ENCODE measurements at regions not wholly inside any gene's neighbourhood (a gene's known extent, or its start where the extent isn't known, plus 50 kb on each side); places are given as distances from the start of the nearest gene placed in this dataset.

- H3K9ac ChIP-seq (replicated peaks; ENCODE audit: extremely low read depth, insufficient read depth, low read length) = no peak overlapping the region
- no peaks in the 10 kb centered on the region for H3K79me2 ChIP-seq (ENCODE audit: control insufficient read depth, insufficient read depth, low read length)
- intact Hi-C loops (cut with micrococcal nuclease) = no loop called here
- FAIRE-seq (no peak), DNase-seq (ENCODE audit: low read depth, low spot score) (no peak)
- no peak overlapping the region for H3K27ac ChIP-seq (ENCODE audit: insufficient read depth, low read depth, low read length)
- TF ChIP-seq MYC (IDR thresholded peaks at IDR 0.05; ENCODE audit: low read depth, low read length) (no peak), EZH2 (IDR thresholded peaks at IDR 0.05; ENCODE audit: borderline replicate concordance, low read depth, low read length, severe bottlenecking) (no peak)
- H3K36me3 ChIP-seq (ENCODE audit: control insufficient read depth in 2 of 2, extremely low read depth in 1 of 2, insufficient read depth in 2 of 2, low read length in 2 of 2) = no peaks in the 10 kb centered on the region
- no peaks in the 10 kb centered on the region for H3K27me3 ChIP-seq (ENCODE audit: control insufficient read depth in 2 of 2, insufficient read depth in 2 of 2, low read length in 2 of 2)
- CTCF ChIA-PET = no interaction called here
- H3K4me3 ChIP-seq (replicated peaks in 1 of 3; ENCODE audit: insufficient read depth in 1 of 3, low read depth in 1 of 3, low read length in 3 of 3) = no peak overlapping the region
- POLR2A ChIA-PET = no interaction called here
- no peaks in the 10 kb centered on the region for H3K9me3 ChIP-seq (replicated peaks; ENCODE audit: control insufficient read depth, insufficient read depth, low read length)
- H3K9me1 ChIP-seq (replicated peaks; ENCODE audit: control insufficient read depth, extremely low read depth, insufficient read depth, low read length) = no peaks in the 10 kb centered on the region
- H3K4me1 ChIP-seq (ENCODE audit: control insufficient read depth, extremely low read depth, insufficient read depth, low read length) = no peaks in the 10 kb centered on the region
- no peaks in the 10 kb centered on the region for H4K20me1 ChIP-seq (replicated peaks; ENCODE audit: control insufficient read depth, extremely low read depth, insufficient read depth, low read length)
- no peak overlapping the region for H3K4me2 ChIP-seq (ENCODE audit: insufficient read depth, low read length)
- BruUV-seq (replicated peaks) = no TSS peak
- dilution Hi-C loops (cut with MboI; ENCODE audit: extremely low pct_ligation_motif_present, low sequenced_read_pairs) = no loop called here
- H2AFZ ChIP-seq (ENCODE audit: low read depth, low read length) = no peak overlapping the region
Observed at GRCh38 chr14:96637521-96637920, 135.3 kb downstream of the PAPOLA start.

DNA sequence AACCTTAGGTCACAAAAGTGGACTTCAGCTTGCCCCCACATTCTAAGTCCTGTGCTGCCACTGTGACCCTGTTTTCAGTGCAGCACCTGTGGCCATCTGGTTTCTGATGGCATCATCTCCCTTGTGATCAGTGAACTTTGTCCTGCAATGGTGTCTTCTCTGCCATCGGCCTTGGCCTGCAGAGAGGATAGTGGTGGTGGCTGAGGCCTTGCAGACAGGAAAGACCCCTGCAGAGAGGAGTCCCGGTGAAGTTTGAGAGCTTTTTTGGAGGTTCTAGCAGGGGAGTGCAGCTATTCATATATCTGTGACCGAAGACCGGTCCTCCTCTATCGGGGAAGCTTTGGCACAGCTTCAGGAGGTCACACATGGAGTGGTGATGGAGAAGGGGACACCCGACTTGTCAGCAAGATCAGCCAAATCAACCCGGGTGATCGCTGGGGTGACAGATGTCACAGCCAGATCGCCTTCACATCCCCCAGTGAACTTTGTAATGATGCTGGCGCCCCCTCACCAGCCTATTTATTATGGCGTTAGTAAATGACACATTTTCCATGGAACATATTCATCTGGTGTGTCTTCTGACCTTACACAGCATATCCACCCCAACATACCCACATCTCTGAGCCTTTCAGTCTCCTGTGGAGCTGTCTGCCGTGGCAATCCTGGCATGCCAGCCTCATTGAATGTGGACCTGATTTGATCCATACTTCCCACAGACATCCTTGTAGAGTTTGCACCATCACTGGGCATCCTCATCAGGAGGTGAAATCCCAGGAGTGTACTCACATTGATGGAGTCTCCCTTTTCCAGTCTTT, 136.1 kb downstream of the PAPOLA start:
- Histone ChIP-seq H3K9ac (replicated peaks; ENCODE audit: extremely low read depth, insufficient read depth, low read length) (no peak overlapping the region), H3K27me3 (ENCODE audit: control insufficient read depth in 2 of 2, insufficient read depth in 2 of 2, low read length in 2 of 2) (no peaks in the 10 kb centered on the region), H3K27ac (ENCODE audit: insufficient read depth, low read depth, low read length) (no peak overlapping the region), H3K9me1 (replicated peaks; ENCODE audit: control insufficient read depth, extremely low read depth, insufficient read depth, low read length) (no peaks in the 10 kb centered on the region), H4K20me1 (replicated peaks; ENCODE audit: control insufficient read depth, extremely low read depth, insufficient read depth, low read length) (no peaks in the 10 kb centered on the region), H3K36me3 (ENCODE audit: control insufficient read depth in 2 of 2, extremely low read depth in 1 of 2, insufficient read depth in 2 of 2, low read length in 2 of 2) (no peaks in the 10 kb centered on the region), H3K4me3 (replicated peaks in 1 of 3; ENCODE audit: insufficient read depth in 1 of 3, low read depth in 1 of 3, low read length in 3 of 3) (no peak overlapping the region), H3K4me2 (ENCODE audit: insufficient read depth, low read length) (no peak overlapping the region), H3K79me2 (ENCODE audit: control insufficient read depth, insufficient read depth, low read length) (no peaks in the 10 kb centered on the region), H3K9me3 (replicated peaks; ENCODE audit: control insufficient read depth, insufficient read depth, low read length) (no peaks in the 10 kb centered on the region), H3K4me1 (ENCODE audit: control insufficient read depth, extremely low read depth, insufficient read depth, low read length) (no peaks in the 10 kb centered on the region), H2AFZ (ENCODE audit: low read depth, low read length) (no peak overlapping the region)
- FAIRE-seq (no peak), DNase-seq (ENCODE audit: low read depth, low spot score) (no peak)
- BruUV-seq (replicated peaks) = no TSS peak
- intact Hi-C loops (cut with micrococcal nuclease) = no loop called here
- ChIA-PET CTCF (no interaction called here), POLR2A (no interaction called here)
- dilution Hi-C loops (cut with MboI; ENCODE audit: extremely low pct_ligation_motif_present, low sequenced_read_pairs) = no loop called here
- TF ChIP-seq GATA2 (IDR thresholded peaks at IDR 0.05; ENCODE audit: insufficient read depth, insufficient read length, low read depth, low read length) (no peak), POLR2AphosphoS5 (IDR thresholded peaks at IDR 0.05; ENCODE audit: insufficient read depth, low read depth, low read length) (no peak), POLR2A (IDR thresholded peaks at IDR 0.05; ENCODE audit: low read depth, low read length) (no peak), JUN (IDR thresholded peaks at IDR 0.05; ENCODE audit: borderline replicate concordance, insufficient read depth, insufficient read length, low read depth) (no peak), CTCF (IDR thresholded peaks at IDR 0.05; ENCODE audit: extremely low read depth in 1 of 2, insufficient read depth in 1 of 2, low read depth in 1 of 2, low read length in 2 of 2) (no peak), MYC (IDR thresholded peaks at IDR 0.05; ENCODE audit: low read depth, low read length) (no peak), FOS (IDR thresholded peaks at IDR 0.05; ENCODE audit: borderline replicate concordance, insufficient read depth, low read length) (no peak), EZH2 (IDR thresholded peaks at IDR 0.05; ENCODE audit: borderline replicate concordance, low read depth, low read length, severe bottlenecking) (no peak)
- TF ChIP-seq, protein P1, sequence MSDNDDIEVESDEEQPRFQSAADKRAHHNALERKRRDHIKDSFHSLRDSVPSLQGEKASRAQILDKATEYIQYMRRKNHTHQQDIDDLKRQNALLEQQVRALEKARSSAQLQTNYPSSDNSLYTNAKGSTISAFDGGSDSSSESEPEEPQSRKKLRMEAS (IDR thresholded peaks at IDR 0.05; ENCODE audit: insufficient read depth, insufficient read length) = no peak

All from endothelial cell of umbilical vein (primary cell).